NCI-H748 treated with DMSO at 0.1 percent for 48 hours (cell line): ENCODE measurements at regions not wholly inside any gene's neighbourhood (a gene's known extent, or its start where the extent isn't known, plus 50 kb on each side); places are given as distances from the start of the nearest gene placed in this dataset.
"Not testable (repeated sequence)": the region's sequence is repeated elsewhere in the genome, so short reads cannot be mapped to it uniquely, and the experiment has no call there.

Experiments
- DNase-seq: peaks from one replicate; lab custom pipeline; 2025; lab: John Stamatoyannopoulos, UW

- DNase-seq = not testable (repeated sequence)
These were observed 172.5 kb upstream of the MAGI2 start for GRCh38 chr7:79625921-79626320.

- DNase-seq = no peak
These were observed 170.9 kb upstream of the MAGI2 start for GRCh38 chr7:79624336-79624735.

- no peak for DNase-seq
These were observed 169.3 kb upstream of the MAGI2 start for GRCh38 chr7:79622781-79623180.

- no peak for DNase-seq
These were observed 166.8 kb upstream of the MAGI2 start for GRCh38 chr7:79620291-79620690.

- no peak for DNase-seq
These were observed 165.7 kb upstream of the MAGI2 start for GRCh38 chr7:79619216-79619615.

- no peak for DNase-seq
These were observed 162.6 kb upstream of the MAGI2 start for GRCh38 chr7:79615871-79616640.

GRCh38 chr7:79615466-79615865, 162.0 kb upstream of the MAGI2 start:
- no peak for DNase-seq

- no peak for DNase-seq
These were observed 159.4 kb upstream of the MAGI2 start for GRCh38 chr7:79612903-79613302.

GRCh38 chr7:79612022-79612421, 158.6 kb upstream of the MAGI2 start:
- DNase-seq = no peak

GRCh38 chr7:79610748-79611304, 157.4 kb upstream of the MAGI2 start:
- DNase-seq = no peak

- DNase-seq = no peak
These were observed 156.8 kb upstream of the MAGI2 start for GRCh38 chr7:79610313-79610712.

GRCh38 chr7:79608005-79608404, 154.5 kb upstream of the MAGI2 start:
- peak; percentile 11 for DNase-seq

- DNase-seq = no peak
These were observed 151.4 kb upstream of the MAGI2 start for GRCh38 chr7:79604841-79605240.

GRCh38 chr7:79598351-79598750, 144.9 kb upstream of the MAGI2 start:
- peak; percentile 90 for DNase-seq

- DNase-seq = not testable (repeated sequence)
These were observed 141.2 kb upstream of the MAGI2 start for GRCh38 chr7:79594671-79595070.

- peak; percentile 55 for DNase-seq
These were observed 140.4 kb upstream of the MAGI2 start for GRCh38 chr7:79593866-79594301.

GRCh38 chr7:79590916-79591623, 137.6 kb upstream of the MAGI2 start:
- no peak for DNase-seq

- DNase-seq = no peak
These were observed 136.9 kb upstream of the MAGI2 start for GRCh38 chr7:79590391-79590790.

GRCh38 chr7:79570903-79571302, 117.4 kb upstream of the MAGI2 start:
- DNase-seq = no peak

GRCh38 chr7:79563821-79564522, 110.5 kb upstream of the MAGI2 start:
- no peak for DNase-seq

GRCh38 chr7:79555571-79555970, 102.1 kb upstream of the MAGI2 start:
- no peak for DNase-seq

- no peak for DNase-seq
These were observed 100.5 kb upstream of the MAGI2 start for GRCh38 chr7:79553811-79554555.
